ENCODE measurements at regions not wholly inside any gene's neighbourhood (a gene's known extent, or its start where the extent isn't known, plus 50 kb on each side); places are given as distances from the start of the nearest gene placed in this dataset.

DNA sequence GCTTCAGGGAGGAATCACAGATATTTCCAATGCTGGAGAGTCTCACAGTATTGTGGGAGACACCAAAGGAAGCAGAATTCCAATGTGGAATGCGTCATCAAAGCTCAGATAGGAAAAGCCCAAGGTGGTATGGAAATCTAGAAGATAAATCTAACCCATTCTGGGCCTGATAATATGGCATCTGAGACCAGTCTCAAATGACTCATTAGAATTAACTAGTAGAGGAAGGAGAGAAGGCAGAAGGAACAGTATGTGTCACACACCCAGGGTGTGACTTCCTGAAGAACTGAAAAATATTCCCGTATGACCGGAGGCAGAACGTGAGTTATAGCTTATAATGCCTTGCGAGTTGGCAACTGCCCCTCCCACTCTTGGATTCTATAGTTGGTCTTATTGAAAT is 499.2 kb downstream of the PLPP3 start:
- no peak overlapping the region for H3K9ac ChIP-seq (replicated peaks in 1 of 4; ENCODE audit: extremely low read depth in 1 of 4, low read depth in 3 of 4, low read length in 3 of 4)
- H3K4me3 ChIP-seq (ENCODE audit: extremely low read depth in 1 of 4, insufficient read depth in 2 of 4, low read depth in 3 of 4, low read length in 4 of 4): no peak overlapping the region
- no peak overlapping the region for H3K14ac ChIP-seq (ENCODE audit: insufficient read length)
- H2BK120ac ChIP-seq (replicated peaks; ENCODE audit: low read depth, low read length): no peak overlapping the region
- no peak overlapping the region for H3K56ac ChIP-seq (replicated peaks; ENCODE audit: insufficient read length, low read depth, low read length)
- no peak overlapping the region for H2BK5ac ChIP-seq (ENCODE audit: low read depth, low read length)
- FAIRE-seq (no peak), DNase-seq (ENCODE audit: low read depth in 1 of 2, low spot score in 2 of 2) (no peak)
- H3K27me3 ChIP-seq (replicated peaks in 1 of 4; ENCODE audit: control insufficient read depth in 3 of 4, extremely low read depth in 1 of 4, insufficient read depth in 3 of 4, low read length in 3 of 4): no peaks in the 10 kb centered on the region
- TF ChIP-seq SRF (IDR thresholded peaks at IDR 0.05; ENCODE audit: low read depth, low read length): no peak
- TF ChIP-seq TCF12 (IDR thresholded peaks at IDR 0.05; ENCODE audit: low read depth, low read length): no peak
- TF ChIP-seq CHD1 (IDR thresholded peaks at IDR 0.05; ENCODE audit: low read depth, low read length): no peak
- TF ChIP-seq CBX5 (IDR thresholded peaks at IDR 0.05; ENCODE audit: low read depth, low read length): no peak
- no peak for TF ChIP-seq RXRA (IDR thresholded peaks at IDR 0.05; ENCODE audit: insufficient read depth, low read depth, low read length)
- H2BK12ac ChIP-seq (ENCODE audit: low read depth, low read length): no peak overlapping the region
- no peak overlapping the region for H4K5ac ChIP-seq (ENCODE audit: insufficient read length, low read depth, low read length)
- no peak overlapping the region for H4K8ac ChIP-seq (ENCODE audit: extremely low read depth, insufficient read depth, low read length)
- no peak overlapping the region for H3K18ac ChIP-seq (ENCODE audit: extremely low read depth, low read length)
- no peak overlapping the region for H2AK5ac ChIP-seq (ENCODE audit: low read depth, low read length)
- H2BK20ac ChIP-seq (ENCODE audit: low read length): no peak overlapping the region
- no peak overlapping the region for H3K4ac ChIP-seq (replicated peaks; ENCODE audit: insufficient read length, low read depth, low read length)
- H2AFZ ChIP-seq (ENCODE audit: low read length): no peak overlapping the region
- no peak overlapping the region for H4K91ac ChIP-seq (replicated peaks; ENCODE audit: insufficient read length, low read length)
- ChIA-PET POLR2A (ENCODE audit: partially characterized antibody) (no interaction called here), CTCF (ENCODE audit: partially characterized antibody) (no interaction called here)
- H4K20me1 ChIP-seq (replicated peaks in 1 of 2; ENCODE audit: control insufficient read depth in 1 of 2, insufficient read depth in 2 of 2, low read length in 2 of 2): no peaks in the 10 kb centered on the region
- H3K23ac ChIP-seq (ENCODE audit: insufficient read length): no peak overlapping the region
- H3K4me2 ChIP-seq (ENCODE audit: insufficient read depth in 1 of 2, low read depth in 2 of 2, low read length in 2 of 2): no peak overlapping the region
- 95% methylated on average over 5 of the region's 5 CpGs; no CpG with 5 or more reads in 1 of the 2 experiments for WGBS, 2 experiments (ENCODE audit: extremely low coverage in 1 of 2, insufficient coverage in 1 of 2, insufficient read length in 1 of 2, insufficient replicate concordance in 2 of 2, low coverage in 1 of 2, low lambda C conversion rate in 2 of 2, missing lambda C conversion rate in 1 of 2)
- H3K36me3 ChIP-seq (ENCODE audit: control insufficient read depth in 2 of 4, insufficient read depth in 4 of 4, low read length in 3 of 4): no peaks in the 10 kb centered on the region
- no peaks in the 10 kb centered on the region for H3K79me2 ChIP-seq (ENCODE audit: control insufficient read depth in 1 of 2, insufficient read depth in 2 of 2, low read length in 2 of 2)
- H3K23me2 ChIP-seq (ENCODE audit: low read depth, low read length): no peaks in the 10 kb centered on the region
- no peak overlapping the region for H2BK15ac ChIP-seq (ENCODE audit: low read length)
- no peak overlapping the region for H3K27ac ChIP-seq (ENCODE audit: low read depth, low read length)
- no peaks in the 10 kb centered on the region for H3K4me1 ChIP-seq (replicated peaks in 1 of 4; ENCODE audit: control insufficient read depth in 3 of 4, insufficient read depth in 4 of 4, low read length in 3 of 4)
- no peaks in the 10 kb centered on the region for H3K79me1 ChIP-seq (ENCODE audit: low read depth, low read length)
- H3K9me3 ChIP-seq (ENCODE audit: insufficient read depth in 2 of 2, low read depth in 1 of 2, low read length in 1 of 2): no peaks in the 10 kb centered on the region; a peak in 1 of 4 replicates
